IMR-90 (cell line): ENCODE measurements at regions not wholly inside any gene's neighbourhood (a gene's known extent, or its start where the extent isn't known, plus 50 kb on each side); places are given as distances from the start of the nearest gene placed in this dataset.

ENCODE experiments used
- BHLHE40 ChIP-seq: fragments of 150-350 bp; IDR thresholded peaks from 2 replicates; pipeline ENCODE4 v1.6.1; 2016; ENCODE audit warnings: mild to moderate bottlenecking, low read depth, low read length
- CEBPB ChIP-seq: IDR thresholded peaks from 2 replicates; pipeline ENCODE4 v1.6.1; 2012; ENCODE audit warnings: low read depth, low read length, improper control_type of control experiment
- FOS ChIP-seq: fragments of 150-350 bp; IDR thresholded peaks from 2 replicates; pipeline ENCODE4 v1.6.1; 2016; ENCODE audit warnings: low read depth, low read length
- MAFK ChIP-seq: IDR thresholded peaks from 2 replicates; pipeline ENCODE4 v1.6.1; 2012; ENCODE audit warnings: low read depth, low read length, improper control_type of control experiment
- MAZ ChIP-seq: IDR thresholded peaks from 2 replicates; pipeline ENCODE4 v1.6.1; 2012; ENCODE audit warnings: low read depth, mild to moderate bottlenecking, low read length, improper control_type of control experiment, moderate library complexity, borderline replicate concordance
- MXI1 ChIP-seq: IDR thresholded peaks from 2 replicates; pipeline ENCODE4 v1.6.1; 2012; ENCODE audit warnings: low read depth, mild to moderate bottlenecking, low read length, moderate library complexity, borderline replicate concordance
- POLR2A ChIP-seq: IDR thresholded peaks from 2 replicates; pipeline ENCODE4 v1.6.1; 2012; ENCODE audit warnings: mild to moderate bottlenecking, low read depth, low read length
- RAD21 ChIP-seq: IDR thresholded peaks from 2 replicates; pipeline ENCODE4 v1.6.1; 2012; ENCODE audit warnings: low read length, improper control_type of control experiment
- RFX5 ChIP-seq: IDR thresholded peaks from 2 replicates; pipeline ENCODE4 v1.8.0; 2012; ENCODE audit warnings: low read depth, mild to moderate bottlenecking, low read length, moderate library complexity
- SMC3 ChIP-seq: fragments of 150-350 bp; IDR thresholded peaks from 2 replicates; pipeline ENCODE4 v1.6.1; 2016; ENCODE audit warnings: low read depth, mild to moderate bottlenecking, antibody characterized with exemption, low read length, moderate library complexity
- TF ChIP-seq, protein P1 (sequence below): conservative IDR thresholded peaks from 2 replicates; pipeline ENCODE4 v1.5.1; 2012; ENCODE audit warnings: mild to moderate bottlenecking, low read depth, low read length, improper control_type of control experiment
- TF ChIP-seq, protein P2 (sequence below): fragments of 150-350 bp; IDR thresholded peaks from 2 replicates; pipeline ENCODE4 v1.6.1; 2017; ENCODE audit warnings: mild to moderate bottlenecking, antibody characterized with exemption, low read length, low read depth
- TF ChIP-seq, protein P3 (sequence below): fragments of 150-350 bp; IDR thresholded peaks from 2 replicates; pipeline ENCODE4 v1.6.1; 2016; ENCODE audit warnings: low read depth, mild to moderate bottlenecking, low read length, moderate library complexity, borderline replicate concordance

DNA sequence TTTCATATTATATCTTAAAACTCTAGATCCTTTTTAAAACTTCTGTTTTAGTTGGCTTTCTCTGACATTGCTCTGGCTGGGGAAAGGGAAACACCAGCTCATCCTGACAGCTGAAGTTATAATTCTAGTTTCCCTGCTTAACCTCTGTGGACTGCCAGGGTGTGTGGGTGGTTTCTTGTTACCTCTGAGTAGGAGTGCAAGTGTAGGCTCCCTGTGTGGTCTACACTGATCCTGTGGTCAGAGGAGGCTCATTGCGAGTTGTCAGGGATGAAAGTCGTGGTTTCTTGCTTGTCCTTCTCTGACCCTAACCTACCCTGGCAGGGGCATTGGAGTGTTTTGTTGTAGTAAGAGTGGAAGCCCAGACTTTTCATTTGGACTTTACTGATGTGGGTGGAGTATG is 221.0 kb downstream of the UTP18 start:
- no peak for TF ChIP-seq RAD21
- TF ChIP-seq BHLHE40: no peak
- TF ChIP-seq, protein P1, sequence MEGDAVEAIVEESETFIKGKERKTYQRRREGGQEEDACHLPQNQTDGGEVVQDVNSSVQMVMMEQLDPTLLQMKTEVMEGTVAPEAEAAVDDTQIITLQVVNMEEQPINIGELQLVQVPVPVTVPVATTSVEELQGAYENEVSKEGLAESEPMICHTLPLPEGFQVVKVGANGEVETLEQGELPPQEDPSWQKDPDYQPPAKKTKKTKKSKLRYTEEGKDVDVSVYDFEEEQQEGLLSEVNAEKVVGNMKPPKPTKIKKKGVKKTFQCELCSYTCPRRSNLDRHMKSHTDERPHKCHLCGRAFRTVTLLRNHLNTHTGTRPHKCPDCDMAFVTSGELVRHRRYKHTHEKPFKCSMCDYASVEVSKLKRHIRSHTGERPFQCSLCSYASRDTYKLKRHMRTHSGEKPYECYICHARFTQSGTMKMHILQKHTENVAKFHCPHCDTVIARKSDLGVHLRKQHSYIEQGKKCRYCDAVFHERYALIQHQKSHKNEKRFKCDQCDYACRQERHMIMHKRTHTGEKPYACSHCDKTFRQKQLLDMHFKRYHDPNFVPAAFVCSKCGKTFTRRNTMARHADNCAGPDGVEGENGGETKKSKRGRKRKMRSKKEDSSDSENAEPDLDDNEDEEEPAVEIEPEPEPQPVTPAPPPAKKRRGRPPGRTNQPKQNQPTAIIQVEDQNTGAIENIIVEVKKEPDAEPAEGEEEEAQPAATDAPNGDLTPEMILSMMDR: no peak
- no peak for TF ChIP-seq POLR2A
- TF ChIP-seq, protein P2, sequence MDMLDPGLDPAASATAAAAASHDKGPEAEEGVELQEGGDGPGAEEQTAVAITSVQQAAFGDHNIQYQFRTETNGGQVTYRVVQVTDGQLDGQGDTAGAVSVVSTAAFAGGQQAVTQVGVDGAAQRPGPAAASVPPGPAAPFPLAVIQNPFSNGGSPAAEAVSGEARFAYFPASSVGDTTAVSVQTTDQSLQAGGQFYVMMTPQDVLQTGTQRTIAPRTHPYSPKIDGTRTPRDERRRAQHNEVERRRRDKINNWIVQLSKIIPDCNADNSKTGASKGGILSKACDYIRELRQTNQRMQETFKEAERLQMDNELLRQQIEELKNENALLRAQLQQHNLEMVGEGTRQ: no peak
- TF ChIP-seq SMC3: no peak
- no peak for TF ChIP-seq MAZ
- no peak for TF ChIP-seq FOS
- no peak for TF ChIP-seq MXI1
- TF ChIP-seq RFX5: no peak
- TF ChIP-seq, protein P3, sequence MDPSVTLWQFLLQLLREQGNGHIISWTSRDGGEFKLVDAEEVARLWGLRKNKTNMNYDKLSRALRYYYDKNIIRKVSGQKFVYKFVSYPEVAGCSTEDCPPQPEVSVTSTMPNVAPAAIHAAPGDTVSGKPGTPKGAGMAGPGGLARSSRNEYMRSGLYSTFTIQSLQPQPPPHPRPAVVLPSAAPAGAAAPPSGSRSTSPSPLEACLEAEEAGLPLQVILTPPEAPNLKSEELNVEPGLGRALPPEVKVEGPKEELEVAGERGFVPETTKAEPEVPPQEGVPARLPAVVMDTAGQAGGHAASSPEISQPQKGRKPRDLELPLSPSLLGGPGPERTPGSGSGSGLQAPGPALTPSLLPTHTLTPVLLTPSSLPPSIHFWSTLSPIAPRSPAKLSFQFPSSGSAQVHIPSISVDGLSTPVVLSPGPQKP: no peak
- TF ChIP-seq CEBPB: no peak
- no peak for TF ChIP-seq MAFK
